GM13977 (cell line): ENCODE measurements at regions not wholly inside any gene's neighbourhood (a gene's known extent, or its start where the extent isn't known, plus 50 kb on each side); places are given as distances from the start of the nearest gene placed in this dataset.
A peak's percentile ranks its signal among the peaks of the same experiment; 100 is the strongest.
"Not testable (repeated sequence)": the region's sequence is repeated elsewhere in the genome, so short reads cannot be mapped to it uniquely, and the experiment has no call there.

Experiments
- DNase-seq: peaks from one replicate; pipeline ENCODE4 v3.0.0; 2012; ENCODE audit warnings: low spot score
- in situ Hi-C: fragments of 300-500 bp; cut with MboI; formaldehyde crosslinking; loops from one replicate; pipeline ENCODE4 v1.12.0; 2022; ENCODE audit warnings: low sequenced_read_pairs, low pct_unique_long_range_greater_than_20kb, mixed read lengths, inconsistent platforms; ENCODE audit not compliant: unreplicated experiment
- TF ChIP-seq, protein P1 (sequence below): IDR thresholded peaks from 2 replicates; pipeline ENCODE4 v1.5.1; 2012; ENCODE audit warnings: mild to moderate bottlenecking, control low read depth; ENCODE audit not compliant: insufficient read depth; ENCODE audit errors: extremely low read depth, missing control alignments

DNA sequence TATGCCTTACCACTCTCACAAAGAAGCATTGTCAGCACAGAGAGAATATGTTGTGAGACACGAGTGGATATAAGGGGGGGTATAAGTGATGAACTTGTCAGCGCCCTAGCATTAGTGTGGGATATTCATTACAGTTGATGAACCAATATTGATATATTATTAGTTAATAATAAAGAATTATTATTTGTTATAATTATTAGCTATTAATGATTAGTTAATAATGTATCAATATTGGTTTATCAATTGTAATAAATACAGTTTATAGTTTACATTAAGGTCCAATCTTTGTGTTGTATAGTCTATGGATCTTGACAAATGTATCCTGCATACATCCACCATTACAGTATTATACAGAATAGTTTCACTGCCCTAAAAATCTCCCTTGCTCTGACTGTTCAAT is 120.2 kb upstream of the NCAM2 start:
- DNase-seq = no peak
- TF ChIP-seq, protein P1, sequence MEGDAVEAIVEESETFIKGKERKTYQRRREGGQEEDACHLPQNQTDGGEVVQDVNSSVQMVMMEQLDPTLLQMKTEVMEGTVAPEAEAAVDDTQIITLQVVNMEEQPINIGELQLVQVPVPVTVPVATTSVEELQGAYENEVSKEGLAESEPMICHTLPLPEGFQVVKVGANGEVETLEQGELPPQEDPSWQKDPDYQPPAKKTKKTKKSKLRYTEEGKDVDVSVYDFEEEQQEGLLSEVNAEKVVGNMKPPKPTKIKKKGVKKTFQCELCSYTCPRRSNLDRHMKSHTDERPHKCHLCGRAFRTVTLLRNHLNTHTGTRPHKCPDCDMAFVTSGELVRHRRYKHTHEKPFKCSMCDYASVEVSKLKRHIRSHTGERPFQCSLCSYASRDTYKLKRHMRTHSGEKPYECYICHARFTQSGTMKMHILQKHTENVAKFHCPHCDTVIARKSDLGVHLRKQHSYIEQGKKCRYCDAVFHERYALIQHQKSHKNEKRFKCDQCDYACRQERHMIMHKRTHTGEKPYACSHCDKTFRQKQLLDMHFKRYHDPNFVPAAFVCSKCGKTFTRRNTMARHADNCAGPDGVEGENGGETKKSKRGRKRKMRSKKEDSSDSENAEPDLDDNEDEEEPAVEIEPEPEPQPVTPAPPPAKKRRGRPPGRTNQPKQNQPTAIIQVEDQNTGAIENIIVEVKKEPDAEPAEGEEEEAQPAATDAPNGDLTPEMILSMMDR = no peak
- in situ Hi-C loops = no loop called here

DNA sequence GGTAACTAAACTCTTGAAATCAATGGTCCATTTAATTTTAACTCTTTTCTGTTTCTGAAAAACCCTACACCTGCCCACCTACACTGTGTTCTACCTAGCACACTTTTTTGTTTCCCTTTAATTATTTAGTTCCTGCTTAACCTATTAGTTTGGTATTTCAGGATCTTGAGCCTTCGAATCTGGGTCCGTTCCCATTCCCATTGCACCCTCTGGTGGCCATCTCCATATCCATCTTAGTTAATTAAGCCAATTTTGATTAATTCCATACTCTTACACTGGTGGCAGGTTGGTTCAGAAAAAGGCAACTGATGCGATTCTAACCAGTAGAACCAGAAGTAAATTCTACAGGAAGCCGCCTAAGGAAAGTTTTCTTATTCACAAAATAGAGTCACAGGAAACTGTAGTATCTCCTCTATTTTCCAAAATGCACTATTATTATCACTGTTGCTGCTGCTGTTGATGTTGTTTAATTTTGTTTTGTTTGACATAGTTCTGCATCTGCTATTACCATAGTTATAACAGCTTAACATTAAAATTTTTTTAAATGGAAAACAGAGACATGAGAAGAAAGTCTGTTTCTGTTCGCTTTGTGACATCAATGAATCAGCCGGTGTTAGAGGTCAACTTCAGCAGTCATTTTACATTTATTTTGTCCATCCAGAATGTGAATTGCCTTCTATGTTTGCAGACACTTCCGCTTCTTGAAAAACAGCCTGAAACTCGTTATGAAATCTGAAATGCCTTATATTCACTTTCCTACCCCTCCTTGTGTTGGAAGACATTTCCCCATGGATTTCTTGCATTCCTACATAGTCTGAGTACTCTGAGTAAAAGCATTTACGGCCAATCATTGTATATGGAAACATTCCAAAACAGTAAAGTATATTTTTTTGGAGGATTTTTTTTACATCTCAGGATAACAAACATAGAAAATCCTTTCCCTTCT is 115.5 kb upstream of the NCAM2 start:
- no peak for DNase-seq
- in situ Hi-C loops = no loop called here
- TF ChIP-seq, protein P1 = peak; percentile 48

DNA sequence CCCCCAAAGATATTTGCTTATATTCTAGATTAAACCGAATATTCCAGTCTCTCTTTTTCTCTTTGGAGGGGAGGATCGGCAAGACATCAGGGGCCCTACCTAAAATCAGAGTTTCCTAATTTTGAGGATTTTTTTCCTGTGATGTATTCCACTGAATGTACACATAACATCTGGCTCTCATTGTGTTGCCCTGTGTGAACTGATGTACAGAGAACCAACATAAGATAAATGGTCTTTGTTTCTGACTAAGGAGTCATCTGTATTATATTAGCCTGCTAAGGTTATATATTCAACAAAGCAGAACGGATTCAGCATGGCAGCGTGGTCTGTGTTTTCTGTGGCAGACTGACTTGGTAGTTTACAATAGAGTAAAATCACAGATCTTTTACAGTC is 114.8 kb upstream of the NCAM2 start:
- DNase-seq = no peak
- TF ChIP-seq, protein P1 = no peak
- in situ Hi-C loops = no loop called here

DNA sequence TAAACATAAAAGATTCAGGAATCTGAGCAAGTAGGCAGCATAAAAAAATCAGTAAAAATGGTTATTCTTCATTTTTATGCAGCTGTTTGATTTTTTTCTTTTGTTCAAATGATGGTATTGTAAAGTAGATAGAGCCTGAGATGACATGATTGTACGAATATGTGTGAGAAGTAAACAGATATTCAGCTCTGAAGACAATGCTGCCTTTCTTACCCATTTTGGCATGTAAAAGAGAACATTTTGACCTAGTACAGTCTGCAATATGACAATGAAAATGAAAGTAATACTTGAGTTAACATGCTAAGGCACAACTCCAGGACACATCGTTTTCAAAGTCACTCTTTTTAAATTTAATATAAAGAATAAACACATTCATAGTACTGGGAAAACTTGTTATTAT is 95.7 kb upstream of the NCAM2 start:
- TF ChIP-seq, protein P1 = no peak
- in situ Hi-C loops = no loop called here
- no peak for DNase-seq

DNA sequence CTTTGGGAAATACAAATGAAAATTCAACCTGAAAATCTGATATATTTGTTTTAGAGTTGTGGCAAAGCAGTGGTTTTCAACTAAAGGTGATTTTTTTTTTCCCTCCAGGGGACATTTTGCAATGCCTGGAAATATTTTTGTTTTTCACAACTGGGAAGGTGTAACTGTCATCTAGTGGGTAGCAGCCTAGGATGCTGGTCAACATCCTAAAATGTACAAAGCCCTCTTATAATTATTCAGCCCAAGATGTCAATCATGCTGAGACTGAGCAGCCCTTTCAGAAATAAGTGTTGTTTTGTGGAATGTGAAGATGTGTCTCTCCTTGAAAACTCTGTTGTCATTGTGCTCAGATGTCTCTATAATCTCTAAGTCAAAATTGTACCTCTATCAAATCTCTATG is 95.2 kb upstream of the NCAM2 start:
- in situ Hi-C loops = no loop called here
- TF ChIP-seq, protein P1 = no peak
- DNase-seq = no peak

DNA sequence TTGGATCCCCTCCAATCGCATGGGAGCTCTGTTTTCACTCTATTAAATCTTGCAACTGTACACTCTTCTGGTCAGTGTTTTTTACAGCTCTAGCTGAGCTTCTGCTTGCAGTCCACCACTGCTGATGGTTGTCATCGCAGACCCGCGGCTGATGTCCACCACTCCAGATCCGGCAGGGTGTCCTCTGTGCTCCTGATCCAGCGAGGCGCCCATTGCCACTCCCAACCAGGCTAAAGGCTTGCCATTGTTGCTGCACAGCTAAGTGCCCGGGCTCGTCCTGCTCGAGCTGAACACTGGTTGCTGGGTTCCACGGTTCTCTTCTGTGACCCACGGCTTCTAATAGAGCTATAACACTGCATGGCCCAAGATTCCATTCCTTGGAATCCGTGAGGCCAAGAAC is 70.7 kb upstream of the NCAM2 start:
- DNase-seq, in situ Hi-C loops: not testable (repeated sequence)

DNA sequence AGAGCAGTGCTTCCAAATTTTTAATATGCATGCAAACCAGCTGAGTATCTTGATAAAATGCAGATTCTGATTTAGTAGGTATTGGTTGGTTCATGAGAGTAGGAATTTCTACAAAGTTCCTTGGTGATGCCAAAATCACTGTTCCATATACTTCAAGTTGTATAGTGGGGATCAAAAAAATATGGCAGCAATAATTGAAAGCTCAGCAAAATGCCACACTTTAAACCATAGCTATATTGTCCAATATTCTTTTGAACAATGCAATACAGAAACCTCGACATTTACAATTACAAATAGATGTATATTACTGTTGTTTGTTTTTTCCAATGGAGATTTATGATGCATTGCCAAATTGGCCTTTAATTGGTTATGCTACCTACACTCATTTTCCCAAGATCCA is 55.7 kb upstream of the NCAM2 start:
- TF ChIP-seq, protein P1 = no peak
- in situ Hi-C loops = no loop called here
- no peak for DNase-seq
